Naive thymus-derived CD4-positive, alpha-beta T cell (primary cell): ENCODE measurements at regions not wholly inside any gene's neighbourhood (a gene's known extent, or its start where the extent isn't known, plus 50 kb on each side); places are given as distances from the start of the nearest gene placed in this dataset.
A peak's percentile ranks its signal among the peaks of the same experiment; 100 is the strongest.

ENCODE experiments used
- ATAC-seq: fragments of 150-1000 bp; cut with Tn5 transposase; 2 replicates; pipeline ENCODE4 v1.10.0; 2021; ENCODE audit warnings: mild to moderate bottlenecking, moderate library complexity
- CTCF ChIA-PET: fragments of 350-600 bp; sonication (Branson Sonifier 250); formaldehyde crosslinking; loops from one replicate; lab custom pipeline; 2021; ENCODE audit warnings: antibody characterized with exemption; lab: Charles Lee
- POLR2A ChIA-PET: fragments of 350-600 bp; sonication (Branson Sonifier 250); formaldehyde crosslinking; loops from one replicate; lab custom pipeline; 2021; ENCODE audit warnings: antibody characterized with exemption, inconsistent platforms; lab: Charles Lee
- DNase-seq, 9 donors: peaks; one replicate each; pipeline versions ENCODE4 v3.0.0 to v3.0.0-alpha.2; 2020 to 2022; ENCODE audit warnings: mixed read lengths in 1 of 9
- H3K27ac ChIP-seq: one replicate; pipeline ENCODE4 v1.7.0; 2013; ENCODE audit warnings: mild to moderate bottlenecking, low read depth, low read length, moderate library complexity
- H3K27me3 ChIP-seq, 2 donors: one replicate each; pipeline ENCODE4 v1.7.0; 2013; ENCODE audit warnings: low read length in 2 of 2, mild to moderate bottlenecking in 2 of 2, moderate library complexity in 2 of 2; ENCODE audit not compliant: control insufficient read depth in 2 of 2, insufficient read depth in 2 of 2
- H3K36me3 ChIP-seq, 3 experiments: 1 replicate in 2 of 3; 2 replicates in 1 of 3; pipeline ENCODE4 v1.7.0; 2013; ENCODE audit warnings: low read length in 3 of 3, mild to moderate bottlenecking in 3 of 3, moderate library complexity in 1 of 3; ENCODE audit not compliant: insufficient read depth in 3 of 3, control insufficient read depth in 2 of 3
- H3K4me1 ChIP-seq, 2 donors: one replicate each; pipeline ENCODE4 v1.7.0; 2013; ENCODE audit warnings: low read length in 2 of 2, mild to moderate bottlenecking in 2 of 2, moderate library complexity in 1 of 2; ENCODE audit not compliant: control insufficient read depth in 2 of 2, insufficient read depth in 2 of 2
- H3K4me3 ChIP-seq: 2 replicates; pipeline ENCODE4 v1.7.0; 2013; ENCODE audit warnings: mild to moderate bottlenecking, low read length
- H3K9me3 ChIP-seq, 3 experiments: 1 replicate in 2 of 3; 2 replicates in 1 of 3; pipeline ENCODE4 v1.7.0; 2013; ENCODE audit warnings: low read length in 3 of 3; ENCODE audit not compliant: control insufficient read depth in 2 of 3
- H3K27ac Mint-ChIP-seq, 9 donors: one replicate each; pipeline ENCODE4 v1.8.0; 2020 to 2022; ENCODE audit warnings: mixed read lengths in 9 of 9, mild to moderate bottlenecking in 8 of 9, moderate library complexity in 5 of 9, inconsistent platforms in 2 of 9
- H3K27me3 Mint-ChIP-seq, 5 donors: one replicate each; pipeline ENCODE4 v1.8.0; 2021 to 2022; ENCODE audit warnings: mixed read lengths in 5 of 5, mild to moderate bottlenecking in 1 of 5
- H3K36me3 Mint-ChIP-seq, 5 donors: one replicate each; pipeline ENCODE4 v1.8.0; 2020 to 2022; ENCODE audit warnings: mixed read lengths in 5 of 5, mild to moderate bottlenecking in 3 of 5, inconsistent platforms in 1 of 5
- H3K4me1 Mint-ChIP-seq, 7 donors: one replicate each; pipeline ENCODE4 v1.8.0; 2020 to 2022; ENCODE audit warnings: mixed read lengths in 7 of 7, mild to moderate bottlenecking in 3 of 7, inconsistent platforms in 1 of 7
- H3K4me3 Mint-ChIP-seq, 10 donors: one replicate each; pipeline ENCODE4 v1.8.0; 2020 to 2022; ENCODE audit warnings: mild to moderate bottlenecking in 10 of 10, mixed read lengths in 10 of 10, moderate library complexity in 6 of 10, inconsistent platforms in 2 of 10
- H3K9me3 Mint-ChIP-seq, 11 donors: one replicate each; pipeline ENCODE4 v1.8.0; 2020 to 2022; ENCODE audit warnings: mixed read lengths in 11 of 11, mild to moderate bottlenecking in 4 of 11, inconsistent platforms in 1 of 11, moderate library complexity in 1 of 11
- intact Hi-C, 2 donors: fragments of 100-400 bp; cut with micrococcal nuclease; formaldehyde crosslinking; loops; one replicate each; pipeline ENCODE4 v1.15.1; 2023

DNA sequence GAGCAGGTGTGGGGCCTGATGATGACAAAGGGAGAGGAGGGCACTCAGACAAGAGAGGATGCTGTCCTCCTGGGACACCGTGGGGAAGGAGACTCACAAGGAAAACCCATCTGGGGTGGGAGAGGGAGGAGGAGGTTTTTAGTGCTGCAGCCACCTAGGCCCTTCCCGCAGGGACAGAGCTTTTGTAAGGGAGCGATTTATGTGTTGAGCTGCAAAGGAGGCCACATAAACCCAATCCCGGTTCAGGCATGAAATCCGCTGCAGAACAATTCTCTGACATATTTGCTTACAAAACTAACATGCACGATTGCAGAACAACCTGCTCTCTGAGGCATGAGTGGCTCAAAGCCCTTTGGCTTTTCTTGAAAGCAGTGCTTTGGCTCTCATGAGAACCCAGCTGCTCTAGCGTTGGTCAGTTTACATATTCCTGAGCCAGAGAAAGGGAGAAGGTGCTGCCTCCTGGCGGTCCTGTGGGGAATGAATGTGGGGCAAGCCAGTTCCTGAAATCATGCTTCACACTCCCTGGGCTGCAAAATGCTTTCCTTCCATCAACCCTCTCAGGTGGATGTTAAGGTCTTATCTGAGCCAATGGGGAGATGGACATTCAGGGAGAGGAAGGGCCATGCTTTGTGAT is 122.4 kb upstream of the NLRP1 start:
- ChIA-PET POLR2A (interaction anchor here (0.7 to 1.6 kb wide), 2 partner anchors 123 to 389 kb away, joined by 4 read pairs; partner anchors contain the start of gene NLRP1), CTCF (interaction anchor here (0.8 to 3.6 kb wide), 6 partner anchors 8 to 729 kb away, joined by 3 to 32 read pairs (median 6); no protein-coding TSS in a partner anchor)
- Histone ChIP-seq H3K4me1 (no peaks in the 10 kb centered on the region), H3K36me3 (no peaks in the 10 kb centered on the region), H3K27me3 (no peaks in the 10 kb centered on the region), H3K9me3 (no peaks in the 10 kb centered on the region), H3K4me3 (no peak overlapping the region), H3K27ac (no peak overlapping the region)
- no peak overlapping the region for H3K27ac Mint-ChIP-seq
- ATAC-seq (peak; percentile 73), DNase-seq (peak in 8 of 9 donors; percentile 21 to 58 (median 42))
- intact Hi-C loops: loop anchor here (1.0 to 5.0 kb wide), 5 partner anchors 114 to 736 kb away; partner anchors contain the start of genes AIPL1 (in 1 of the 2) and PIMREG (in 1 of the 2)
- H3K4me1 Mint-ChIP-seq: peaks cover 0 to 1% (median 0%) of the 10 kb centered on the region in 7 donors
- peaks cover 0 to 11% (median 4%) of the 10 kb centered on the region in 11 donors for H3K9me3 Mint-ChIP-seq
- H3K36me3 Mint-ChIP-seq: peaks cover 0 to 4% (median 0%) of the 10 kb centered on the region in 5 donors
- H3K4me3 Mint-ChIP-seq: no peak overlapping the region
- peaks cover 3 to 41% (median 32%) of the 10 kb centered on the region in 5 donors for H3K27me3 Mint-ChIP-seq

DNA sequence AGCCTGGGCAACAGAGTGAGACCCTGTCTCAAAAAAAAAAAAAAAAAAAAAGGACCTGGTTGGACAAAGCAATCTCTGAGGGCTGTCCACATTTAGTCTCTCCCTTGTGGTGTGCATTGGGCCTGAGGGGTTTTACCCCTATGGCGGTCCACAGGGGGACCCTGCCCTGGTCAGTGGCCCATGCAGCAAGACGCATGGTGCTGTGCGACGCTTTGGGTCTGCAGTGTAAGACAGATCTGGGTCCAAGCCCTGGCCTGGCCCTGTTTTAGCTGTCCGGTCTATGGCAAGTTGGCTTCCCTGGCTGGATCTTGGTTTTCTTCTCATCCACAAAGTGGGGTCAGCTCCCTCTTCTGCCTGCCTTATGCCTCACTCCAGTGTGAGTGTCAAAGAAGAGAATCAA is 123.2 kb upstream of the NLRP1 start:
- peaks cover 3 to 44% (median 37%) of the 10 kb centered on the region in 5 donors for H3K27me3 Mint-ChIP-seq

DNA sequence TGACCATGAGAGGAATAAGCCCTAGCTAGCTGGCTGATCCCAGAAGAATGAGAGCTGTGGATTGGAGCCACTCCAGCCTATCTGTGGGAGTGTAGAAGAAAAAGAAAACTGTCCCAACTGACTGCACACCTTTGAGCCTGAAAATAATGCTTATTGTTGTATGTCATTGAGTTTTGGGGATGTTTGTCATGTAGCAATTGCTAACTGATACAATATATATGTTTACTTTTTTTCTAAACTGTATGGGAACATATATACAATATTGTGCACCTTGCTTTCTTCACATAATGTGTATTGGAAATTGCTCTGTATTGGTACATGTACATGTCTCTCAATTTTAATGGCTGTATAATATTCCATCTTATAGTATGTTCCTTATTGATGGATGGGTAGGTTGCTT is 124.0 kb upstream of the NLRP1 start:
- Histone ChIP-seq H3K4me3 (no peak overlapping the region), H3K27ac (no peak overlapping the region), H3K4me1 (no peaks in the 10 kb centered on the region), H3K36me3 (no peaks in the 10 kb centered on the region), H3K9me3 (no peaks in the 10 kb centered on the region), H3K27me3 (peaks cover 0 to 2% of the 10 kb centered on the region in 2 donors)
- ATAC-seq (no peak), DNase-seq (no peak)
- Mint-ChIP-seq H3K27me3 (peaks cover 3 to 45% (median 35%) of the 10 kb centered on the region in 5 donors), H3K36me3 (peaks cover 0 to 4% (median 0%) of the 10 kb centered on the region in 5 donors), H3K9me3 (peaks cover 0 to 4% (median 0%) of the 10 kb centered on the region in 11 donors), H3K27ac (no peak overlapping the region), H3K4me1 (peaks cover 0 to 1% (median 0%) of the 10 kb centered on the region in 7 donors), H3K4me3 (no peak overlapping the region)
- POLR2A ChIA-PET: no interaction called here
- intact Hi-C loops: loop anchor here (5.0 kb wide), 3 partner anchors 714 to 734 kb away; partner anchors contain the start of genes AIPL1 (in 1 of the 2) and PIMREG (in 1 of the 2)
- CTCF ChIA-PET: interaction anchor here (3.1 to 3.6 kb wide), 2 partner anchors 116 to 121 kb away, joined by 20 to 32 read pairs; no protein-coding TSS in a partner anchor

More for the DNA sequence above, 123.2 kb upstream of the NLRP1 start:
- Histone ChIP-seq H3K27ac (no peak overlapping the region), H3K9me3 (no peaks in the 10 kb centered on the region), H3K4me3 (no peak overlapping the region), H3K4me1 (no peaks in the 10 kb centered on the region), H3K36me3 (no peaks in the 10 kb centered on the region), H3K27me3 (no peaks in the 10 kb centered on the region)
- DNase-seq (no peak), ATAC-seq (no peak)
- Mint-ChIP-seq H3K9me3 (peaks cover 0 to 6% (median 2%) of the 10 kb centered on the region in 11 donors), H3K27ac (no peak overlapping the region), H3K4me3 (no peak overlapping the region), H3K4me1 (peaks cover 0 to 1% (median 0%) of the 10 kb centered on the region in 7 donors), H3K36me3 (peaks cover 0 to 4% (median 0%) of the 10 kb centered on the region in 5 donors)
- POLR2A ChIA-PET: interaction anchor here (0.7 to 1.6 kb wide), 2 partner anchors 123 to 388 kb away, joined by 4 read pairs; partner anchors contain the start of gene NLRP1
- CTCF ChIA-PET: interaction anchor here (2.1 to 3.6 kb wide), 3 partner anchors 115 to 729 kb away, joined by 6 to 32 read pairs (median 20); no protein-coding TSS in a partner anchor
- intact Hi-C loops: loop anchor here (1.0 to 5.0 kb wide), 4 partner anchors 115 to 735 kb away; partner anchors contain the start of genes AIPL1 (in 1 of the 2) and PIMREG (in 1 of the 2)

DNA sequence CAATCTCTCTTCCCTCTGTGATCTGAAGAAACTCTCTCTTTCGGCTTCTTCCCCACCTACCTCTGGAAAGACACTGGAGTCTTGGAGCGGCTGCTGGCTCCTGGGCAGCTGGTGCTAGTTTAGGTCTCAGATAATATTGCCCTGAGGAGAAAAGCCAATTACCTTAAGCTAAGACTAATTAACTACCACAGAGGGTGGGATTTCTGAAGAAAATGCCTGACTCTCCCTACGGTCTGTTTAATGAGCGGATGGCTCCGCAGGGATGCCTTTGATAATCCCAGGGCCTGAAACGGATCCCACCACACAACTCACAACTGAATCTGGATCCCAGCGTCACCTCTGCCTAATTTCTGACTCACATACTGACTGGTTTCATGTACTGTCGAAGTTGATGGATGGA is 127.0 kb upstream of the NLRP1 start:
- Histone ChIP-seq H3K27me3 (peaks cover 0 to 2% of the 10 kb centered on the region in 2 donors), H3K9me3 (no peaks in the 10 kb centered on the region), H3K27ac (no peak overlapping the region), H3K4me1 (no peaks in the 10 kb centered on the region), H3K4me3 (no peak overlapping the region), H3K36me3 (no peaks in the 10 kb centered on the region)
- Mint-ChIP-seq H3K4me3 (no peak overlapping the region), H3K36me3 (no peaks in the 10 kb centered on the region), H3K9me3 (peaks cover 0 to 4% (median 0%) of the 10 kb centered on the region in 11 donors), H3K27me3 (peaks cover 3 to 59% (median 50%) of the 10 kb centered on the region in 5 donors), H3K27ac (no peak overlapping the region), H3K4me1 (peaks cover 0 to 1% (median 0%) of the 10 kb centered on the region in 7 donors)
- ChIA-PET CTCF (no interaction called here), POLR2A (interaction anchor here (0.7 kb wide), 1 partner anchor 115 kb away, joined by 4 read pairs; no protein-coding TSS in a partner anchor)
- ATAC-seq (no peak), DNase-seq (no peak)
- intact Hi-C loops: no loop called here

DNA sequence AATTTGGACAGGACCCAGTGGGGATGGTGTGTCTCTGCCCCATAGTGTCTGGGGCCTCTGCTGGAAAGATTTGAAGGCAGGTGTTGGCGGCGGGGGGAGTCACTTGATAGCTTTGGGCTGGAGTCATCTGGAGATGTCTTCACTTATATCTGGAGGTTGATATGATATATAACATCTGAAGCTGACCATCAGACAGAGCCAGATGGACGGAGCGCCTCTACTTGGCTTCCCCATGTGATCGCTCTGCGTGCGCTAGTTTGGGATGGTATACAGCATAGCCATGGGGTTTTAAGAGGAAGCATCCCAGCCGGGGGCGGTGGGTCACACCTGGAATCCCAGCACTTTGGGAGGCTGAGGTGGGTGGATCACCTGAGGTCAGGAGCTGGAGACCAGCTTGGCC is 130.7 kb upstream of the NLRP1 start:
- Mint-ChIP-seq H3K9me3 (peaks cover 0 to 4% (median 0%) of the 10 kb centered on the region in 11 donors), H3K36me3 (peaks cover 0 to 4% (median 0%) of the 10 kb centered on the region in 5 donors), H3K4me1 (no peaks in the 10 kb centered on the region), H3K27me3 (peaks cover 3 to 67% (median 66%) of the 10 kb centered on the region in 5 donors), H3K27ac (no peak overlapping the region), H3K4me3 (no peak overlapping the region)
- H3K27ac ChIP-seq: no peak overlapping the region
- ChIA-PET POLR2A (no interaction called here), CTCF (no interaction called here)
- intact Hi-C loops: no loop called here
- no peak overlapping the region for H3K4me3 ChIP-seq
- H3K4me1 ChIP-seq: no peaks in the 10 kb centered on the region
- ATAC-seq (no peak), DNase-seq (no peak)
- H3K27me3 ChIP-seq: peaks cover 0 to 2% of the 10 kb centered on the region in 2 donors
- no peaks in the 10 kb centered on the region for H3K36me3 ChIP-seq
- no peaks in the 10 kb centered on the region for H3K9me3 ChIP-seq

DNA sequence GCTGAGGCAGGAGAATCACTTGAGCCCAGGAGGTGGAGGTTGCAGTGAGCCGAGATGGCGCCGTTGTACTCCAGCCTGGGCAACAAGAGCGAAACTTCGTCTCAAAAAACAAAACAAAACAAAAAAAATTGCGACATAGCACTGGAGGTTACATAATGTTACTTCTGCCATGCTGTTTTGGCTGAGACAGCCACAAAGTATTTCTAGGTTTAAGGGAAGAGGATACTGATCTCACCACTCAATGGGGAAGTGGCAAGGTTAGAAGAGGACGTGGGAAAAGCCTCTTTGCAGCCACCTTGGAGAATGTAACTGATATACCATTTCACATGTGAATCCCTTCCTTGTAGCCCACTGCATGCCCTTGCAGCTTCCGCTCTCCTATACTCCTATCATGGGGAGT is 131.2 kb upstream of the NLRP1 start:
- Mint-ChIP-seq H3K4me1 (no peaks in the 10 kb centered on the region), H3K27ac (no peak overlapping the region), H3K27me3 (peaks cover 3 to 63% (median 62%) of the 10 kb centered on the region in 5 donors), H3K4me3 (no peak overlapping the region), H3K36me3 (peaks cover 0 to 4% (median 0%) of the 10 kb centered on the region in 5 donors), H3K9me3 (peaks cover 0 to 2% (median 0%) of the 10 kb centered on the region in 11 donors)
- no peaks in the 10 kb centered on the region for H3K4me1 ChIP-seq
- ATAC-seq (peak; percentile 36), DNase-seq (no peak)
- intact Hi-C loops: no loop called here
- H3K27ac ChIP-seq: no peak overlapping the region
- no peaks in the 10 kb centered on the region for H3K36me3 ChIP-seq
- no peak overlapping the region for H3K4me3 ChIP-seq
- no peaks in the 10 kb centered on the region for H3K9me3 ChIP-seq
- peaks cover 0 to 2% of the 10 kb centered on the region in 2 donors for H3K27me3 ChIP-seq
- POLR2A ChIA-PET: no interaction called here
- CTCF ChIA-PET: no interaction called here
